WTC11 (cell line): ENCODE measurements at regions not wholly inside any gene's neighbourhood (a gene's known extent, or its start where the extent isn't known, plus 50 kb on each side); places are given as distances from the start of the nearest gene placed in this dataset.

Source experiments
- ATAC-seq: fragments of 200-7000 bp; cut with Tn5 transposase; 2 replicates; pipeline ENCODE4 v1.10.0; 2021; ENCODE audit warnings: mild to moderate bottlenecking, moderate library complexity
- CTCF ChIA-PET: fragments of 300-600 bp; sonication (Branson Sonifier 250); formaldehyde crosslinking; loops from one replicate; lab custom pipeline; 2021; ENCODE audit warnings: antibody characterized with exemption; lab: Charles Lee
- POLR2A ChIA-PET: fragments of 350-600 bp; sonication (Branson Sonifier 250); formaldehyde crosslinking; loops from one replicate; lab custom pipeline; 2021; ENCODE audit warnings: antibody characterized with exemption; lab: Charles Lee
- DNase-seq: peaks from one replicate; pipeline ENCODE4 v3.0.0; 2021; ENCODE audit warnings: low spot score
- H3K27ac Mint-ChIP-seq: 2 replicates; pipeline ENCODE4 v1.8.0; 2021; ENCODE audit warnings: mixed read lengths
- H3K27me3 Mint-ChIP-seq: 2 replicates; pipeline ENCODE4 v1.8.0; 2021; ENCODE audit warnings: low read depth, mild to moderate bottlenecking, moderate library complexity, mixed read lengths
- H3K36me3 Mint-ChIP-seq: 2 replicates; pipeline ENCODE4 v1.8.0; 2021; ENCODE audit warnings: mixed read lengths
- H3K4me1 Mint-ChIP-seq: 2 replicates; pipeline ENCODE4 v1.8.0; 2022; ENCODE audit warnings: mixed read lengths
- H3K4me3 Mint-ChIP-seq: 2 replicates; pipeline ENCODE4 v1.8.0; 2021; ENCODE audit warnings: mild to moderate bottlenecking, moderate library complexity, mixed read lengths
- H3K9me3 Mint-ChIP-seq: 2 replicates; pipeline ENCODE4 v1.8.0; 2021; ENCODE audit warnings: mixed read lengths
- E2F1 ChIP-seq: sonication (generic); formaldehyde crosslinking; IDR thresholded peaks from 2 replicates; pipeline ENCODE4 v1.8.0; 2022; ENCODE audit warnings: mild to moderate bottlenecking, missing genetic modification reagents
- E2F5 ChIP-seq: sonication (generic); formaldehyde crosslinking; IDR thresholded peaks from 2 replicates; pipeline ENCODE4 v1.8.1; 2022; ENCODE audit warnings: mild to moderate bottlenecking, moderate library complexity, missing genetic modification reagents
- FOXK1 ChIP-seq: sonication (generic); formaldehyde crosslinking; IDR thresholded peaks from 2 replicates; pipeline ENCODE4 v1.8.0; 2022; ENCODE audit warnings: mild to moderate bottlenecking, moderate library complexity, missing genetic modification reagents
- GABPB1 ChIP-seq: sonication (generic); formaldehyde crosslinking; IDR thresholded peaks from 2 replicates; pipeline ENCODE4 v1.8.1; 2023; ENCODE audit warnings: mild to moderate bottlenecking, missing genetic modification reagents
- MAX ChIP-seq: sonication (generic); formaldehyde crosslinking; IDR thresholded peaks from 2 replicates; pipeline ENCODE4 v1.8.0; 2022; ENCODE audit warnings: mild to moderate bottlenecking, missing genetic modification reagents
- SMAD3 ChIP-seq: sonication (generic); formaldehyde crosslinking; IDR thresholded peaks from 2 replicates; pipeline ENCODE4 v1.8.0; 2022; ENCODE audit warnings: missing genetic modification reagents, mild to moderate bottlenecking, borderline replicate concordance
- SOX15 ChIP-seq: fragments of 250-450 bp; sonication (Bioruptor Pico); IDR thresholded peaks from 2 replicates; pipeline ENCODE4 v1.9.0; 2021; ENCODE audit warnings: mild to moderate bottlenecking
- STAT6 ChIP-seq: sonication (generic); formaldehyde crosslinking; conservative IDR thresholded peaks from 2 replicates; pipeline ENCODE4 v1.8.1; 2023; ENCODE audit warnings: mild to moderate bottlenecking, low read depth, missing genetic modification reagents, moderate library complexity
- ZNF138 ChIP-seq: sonication (generic); formaldehyde crosslinking; conservative IDR thresholded peaks from 2 replicates; pipeline ENCODE4 v1.8.1; 2022; ENCODE audit warnings: mild to moderate bottlenecking, moderate library complexity, missing genetic modification reagents
- ZNF219 ChIP-seq: sonication (generic); formaldehyde crosslinking; IDR thresholded peaks from 2 replicates; pipeline ENCODE4 v1.8.0; 2023; ENCODE audit warnings: missing genetic modification reagents, mild to moderate bottlenecking, borderline replicate concordance
- ZNF416 ChIP-seq: fragments of 250-450 bp; sonication (Bioruptor Pico); IDR thresholded peaks from 2 replicates; pipeline ENCODE4 v1.9.0; 2021; ENCODE audit warnings: mild to moderate bottlenecking, inconsistent platforms
- ZNF512 ChIP-seq: sonication (generic); formaldehyde crosslinking; IDR thresholded peaks from 2 replicates; pipeline ENCODE4 v1.8.1; 2022; ENCODE audit warnings: missing genetic modification reagents, borderline replicate concordance
- ZNF671 ChIP-seq: fragments of 250-450 bp; sonication (Bioruptor Pico); IDR thresholded peaks from 2 replicates; pipeline ENCODE4 v1.8.0; 2021; ENCODE audit warnings: mild to moderate bottlenecking

GRCh38 chr2:126753501-126754212 lies 97.7 kb downstream of the GYPC start:
- no peaks in the 10 kb centered on the region for H3K36me3 Mint-ChIP-seq
- no peak overlapping the region for H3K4me3 Mint-ChIP-seq
- ATAC-seq (peak; percentile 32), DNase-seq (no peak)
- no peak for TF ChIP-seq SOX15
- no peak for TF ChIP-seq MAX (CRISPR knock-in tag)
- no peak for TF ChIP-seq STAT6 (CRISPR knock-in tag)
- no peak for TF ChIP-seq E2F5 (CRISPR knock-in tag)
- no peak for TF ChIP-seq ZNF512
- TF ChIP-seq GABPB1 (CRISPR knock-in tag), result no peak
- TF ChIP-seq SMAD3 (CRISPR knock-in tag), result no peak
- TF ChIP-seq ZNF219, result no peak
- no peak for TF ChIP-seq ZNF138 (CRISPR knock-in tag)
- TF ChIP-seq ZNF416 (CRISPR knock-in tag), result no peak
- no peak for TF ChIP-seq E2F1 (CRISPR knock-in tag)
- no peak for TF ChIP-seq ZNF671
- H3K27ac Mint-ChIP-seq, result no peak overlapping the region
- no peaks in the 10 kb centered on the region; the same call in 1 of the 2 replicates for H3K27me3 Mint-ChIP-seq
- H3K9me3 Mint-ChIP-seq, result peaks cover 9% of the 10 kb centered on the region
- peaks cover 24% of the 10 kb centered on the region for H3K4me1 Mint-ChIP-seq
- ChIA-PET CTCF (no interaction called here), POLR2A (no interaction called here)

- no peak for DNase-seq
- CTCF ChIA-PET, result interaction anchor here (1.3 to 2.0 kb wide), 2 partner anchors 22 to 226 kb away, joined by 3 to 5 read pairs; no protein-coding TSS in a partner anchor
- no peak overlapping the region for H3K4me3 Mint-ChIP-seq
- no peak overlapping the region for H3K27ac Mint-ChIP-seq
- no peaks in the 10 kb centered on the region; the same call in 1 of the 2 replicates for H3K27me3 Mint-ChIP-seq
- ATAC-seq, result no peak
- POLR2A ChIA-PET, result no interaction called here
- peaks cover 32% of the 10 kb centered on the region for H3K4me1 Mint-ChIP-seq
- H3K9me3 Mint-ChIP-seq, result peaks cover 9% of the 10 kb centered on the region
- TF ChIP-seq FOXK1 (CRISPR knock-in tag), result no peak
- no peaks in the 10 kb centered on the region for H3K36me3 Mint-ChIP-seq
Observed at GRCh38 chr2:126754240-126755004, 98.5 kb downstream of the GYPC start.

- no peaks in the 10 kb centered on the region for H3K36me3 Mint-ChIP-seq
- H3K27ac Mint-ChIP-seq, result no peak overlapping the region
- no peaks in the 10 kb centered on the region; the same call in 1 of the 2 replicates for H3K27me3 Mint-ChIP-seq
- H3K4me3 Mint-ChIP-seq, result no peak overlapping the region
- POLR2A ChIA-PET, result no interaction called here
- no peak for DNase-seq
- CTCF ChIA-PET, result interaction anchor here (1.0 to 2.0 kb wide), 3 partner anchors 21 to 228 kb away, joined by 3 to 5 read pairs (median 4); no protein-coding TSS in a partner anchor
- peaks cover 9% of the 10 kb centered on the region for H3K9me3 Mint-ChIP-seq
- ATAC-seq, result no peak
- H3K4me1 Mint-ChIP-seq, result peaks cover 32% of the 10 kb centered on the region
- no peak for TF ChIP-seq E2F5 (CRISPR knock-in tag)
Observed at GRCh38 chr2:126756125-126756524, 100.2 kb downstream of the GYPC start.
